Stomach smooth muscle (tissue), 2 donors: ENCODE measurements at regions not wholly inside any gene's neighbourhood (a gene's known extent, or its start where the extent isn't known, plus 50 kb on each side); places are given as distances from the start of the nearest gene placed in this dataset.

ENCODE experiments used
- H3K27ac ChIP-seq: one replicate; pipeline ENCODE4 v1.7.0; 2013; ENCODE audit warnings: mild to moderate bottlenecking, low read length, inconsistent platforms
- H3K27me3 ChIP-seq, 2 donors: one replicate each; pipeline ENCODE4 v1.7.0; 2013; ENCODE audit warnings: low read length in 2 of 2; ENCODE audit not compliant: insufficient read depth in 2 of 2, control insufficient read depth in 1 of 2
- H3K36me3 ChIP-seq, 2 donors: one replicate each; pipeline ENCODE4 v1.7.0; 2013; ENCODE audit warnings: low read length in 2 of 2; ENCODE audit not compliant: control insufficient read depth in 2 of 2, insufficient read depth in 2 of 2
- H3K4me1 ChIP-seq: one replicate; pipeline ENCODE4 v1.7.0; 2013; ENCODE audit warnings: low read length; ENCODE audit not compliant: control insufficient read depth, insufficient read depth
- H3K4me3 ChIP-seq, 2 donors: one replicate each; pipeline ENCODE4 v1.7.0; 2013; ENCODE audit warnings: low read length in 2 of 2
- H3K9ac ChIP-seq, 2 donors: one replicate each; pipeline ENCODE4 v1.7.0; 2013; ENCODE audit warnings: low read length in 2 of 2, mild to moderate bottlenecking in 1 of 2
- H3K9me3 ChIP-seq, 2 donors: one replicate each; pipeline ENCODE4 v1.7.0; 2013; ENCODE audit warnings: low read length in 2 of 2; ENCODE audit not compliant: control insufficient read depth in 2 of 2
- donor health status: healthy.
- donor health status: Pancreatic carcinoma.

- no peak overlapping the region for H3K9ac ChIP-seq
- no peaks in the 10 kb centered on the region for H3K36me3 ChIP-seq
- no peaks in the 10 kb centered on the region for H3K4me1 ChIP-seq
- H3K27ac ChIP-seq, result no peak overlapping the region
- no peaks in the 10 kb centered on the region for H3K9me3 ChIP-seq
- no peaks in the 10 kb centered on the region for H3K27me3 ChIP-seq
- no peak overlapping the region for H3K4me3 ChIP-seq
Observed at GRCh38 chr1:193321242-193321840, 134.9 kb upstream of the B3GALT2 start.

DNA sequence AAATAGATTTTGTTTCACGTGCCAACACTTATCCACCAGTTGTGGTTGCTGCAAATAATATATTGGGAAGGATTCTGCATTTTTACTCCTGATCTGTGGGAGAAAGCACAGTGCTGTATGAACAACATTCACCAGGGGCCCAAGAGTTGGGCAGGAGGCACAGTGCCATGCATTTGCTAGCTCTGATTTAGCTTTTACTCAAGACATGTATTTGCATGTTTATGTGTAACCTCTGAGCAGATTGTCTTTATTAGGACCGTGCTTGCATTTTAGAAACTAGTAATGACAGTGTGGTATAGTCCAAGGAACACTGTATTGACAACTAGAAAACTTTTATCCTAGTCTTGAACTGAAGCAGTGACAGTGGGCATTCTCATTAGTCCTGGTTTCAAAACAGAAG, 133.9 kb upstream of the B3GALT2 start:
- Histone ChIP-seq H3K27ac (no peak overlapping the region), H3K9ac (no peak overlapping the region), H3K27me3 (no peaks in the 10 kb centered on the region), H3K9me3 (no peaks in the 10 kb centered on the region), H3K36me3 (no peaks in the 10 kb centered on the region), H3K4me3 (no peak overlapping the region), H3K4me1 (no peaks in the 10 kb centered on the region)

GRCh38 chr1:193318347-193318746, 131.9 kb upstream of the B3GALT2 start:
- no peak overlapping the region for H3K4me3 ChIP-seq
- H3K27ac ChIP-seq, result no peak overlapping the region
- no peak overlapping the region for H3K9ac ChIP-seq
- H3K27me3 ChIP-seq, result no peaks in the 10 kb centered on the region
- H3K36me3 ChIP-seq, result no peaks in the 10 kb centered on the region
- no peaks in the 10 kb centered on the region for H3K4me1 ChIP-seq
- no peaks in the 10 kb centered on the region for H3K9me3 ChIP-seq

DNA sequence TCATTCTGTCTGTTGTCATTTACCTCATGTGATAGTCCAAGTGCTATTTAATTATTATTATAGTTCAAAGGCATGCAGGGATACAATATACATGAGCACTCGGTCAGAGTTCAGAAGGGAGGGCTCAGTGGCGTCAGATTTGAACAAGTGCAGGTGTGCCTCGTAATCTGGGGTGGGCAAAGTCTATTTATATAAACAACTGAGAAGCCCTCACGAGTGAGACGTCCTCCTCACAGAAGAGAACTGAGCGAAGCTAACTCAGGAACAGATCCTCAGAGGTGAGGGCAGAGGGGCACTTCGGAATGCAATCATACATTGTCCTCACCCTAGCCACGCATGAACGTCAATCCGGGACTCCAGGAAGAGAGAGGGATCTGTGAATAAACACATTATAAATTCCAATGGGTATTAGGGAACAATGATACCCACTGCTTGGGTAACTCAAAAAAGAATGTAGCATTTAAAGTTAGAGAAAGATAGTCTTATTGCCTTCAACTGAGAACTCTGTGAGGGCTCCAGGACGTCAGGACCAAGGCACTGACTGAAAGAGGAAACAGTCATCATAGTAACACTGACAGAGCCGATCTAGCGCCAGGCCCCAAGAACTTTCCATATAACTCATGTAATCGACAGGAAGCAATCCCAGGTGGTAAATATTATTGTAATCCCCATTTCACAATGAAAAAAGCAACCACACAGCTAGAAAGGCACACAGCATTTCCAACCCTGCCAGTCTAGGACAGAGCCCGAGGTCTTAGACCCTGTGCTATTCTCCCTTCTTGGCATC, 127.1 kb upstream of the B3GALT2 start:
- H3K36me3 ChIP-seq, result no peaks in the 10 kb centered on the region
- H3K4me3 ChIP-seq, result no peak overlapping the region
- H3K9me3 ChIP-seq, result no peaks in the 10 kb centered on the region
- no peak overlapping the region for H3K27ac ChIP-seq
- no peaks in the 10 kb centered on the region for H3K4me1 ChIP-seq
- H3K9ac ChIP-seq, result no peak overlapping the region
- no peaks in the 10 kb centered on the region for H3K27me3 ChIP-seq

GRCh38 chr1:193312432-193312831, 126.0 kb upstream of the B3GALT2 start:
- Histone ChIP-seq H3K9me3 (no peaks in the 10 kb centered on the region), H3K27ac (no peak overlapping the region), H3K4me3 (no peak overlapping the region), H3K27me3 (no peaks in the 10 kb centered on the region), H3K9ac (no peak overlapping the region), H3K4me1 (no peaks in the 10 kb centered on the region), H3K36me3 (no peaks in the 10 kb centered on the region)

DNA sequence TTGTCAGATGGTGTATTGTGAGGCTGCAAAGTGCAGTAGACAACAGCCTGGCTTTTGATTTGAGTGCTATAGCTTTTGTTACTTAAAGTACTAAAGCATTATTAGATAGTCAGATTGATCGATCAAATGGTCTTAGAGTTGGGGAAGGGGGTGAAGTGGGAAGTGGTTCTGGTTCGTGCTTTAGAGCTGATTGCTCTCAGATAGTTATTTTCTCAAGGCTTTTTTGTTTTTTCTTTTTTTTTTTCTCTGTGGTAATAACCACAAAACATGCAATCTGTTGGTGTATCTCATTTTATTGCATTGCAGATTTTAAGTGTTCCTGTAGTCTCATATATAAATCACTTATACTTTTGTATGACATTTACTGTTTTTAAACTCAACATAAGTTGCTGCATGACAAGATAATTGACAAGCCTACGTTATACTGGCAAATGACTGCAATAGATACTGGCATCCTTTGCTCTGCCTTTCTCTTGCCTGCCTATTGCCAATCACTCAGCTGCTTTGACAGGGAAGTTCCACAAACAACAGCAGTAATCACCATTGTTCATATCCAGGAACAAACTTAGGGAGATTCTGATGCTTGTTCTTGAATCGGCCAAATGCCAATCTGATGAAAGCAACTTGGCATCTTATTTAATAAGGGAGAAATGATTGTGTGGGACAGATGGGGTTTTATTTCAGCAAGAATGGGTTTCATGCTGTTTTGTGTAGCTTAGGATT, 125.0 kb upstream of the B3GALT2 start:
- no peaks in the 10 kb centered on the region for H3K9me3 ChIP-seq
- no peak overlapping the region for H3K27ac ChIP-seq
- no peak overlapping the region for H3K4me3 ChIP-seq
- no peaks in the 10 kb centered on the region for H3K27me3 ChIP-seq
- H3K9ac ChIP-seq, result no peak overlapping the region
- no peaks in the 10 kb centered on the region for H3K36me3 ChIP-seq
- no peaks in the 10 kb centered on the region for H3K4me1 ChIP-seq

DNA sequence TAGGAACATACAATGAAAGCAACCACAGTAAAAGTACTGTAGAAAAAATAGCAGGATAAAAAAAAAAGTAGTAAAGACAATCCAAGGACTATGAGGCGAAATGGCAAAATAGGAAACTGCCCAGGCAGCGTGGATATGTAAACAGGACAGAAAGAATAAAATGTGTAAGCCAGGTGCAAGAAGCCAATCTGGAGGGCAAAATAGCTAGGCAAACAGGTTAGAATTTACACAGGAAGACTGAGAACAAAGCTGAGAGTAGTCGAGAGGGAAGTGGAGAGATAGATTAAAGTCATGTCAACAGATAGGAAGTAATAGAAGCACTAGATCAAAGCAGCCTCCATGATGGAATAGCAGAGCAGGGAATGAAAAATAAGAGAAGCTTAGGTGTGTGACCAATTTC, 124.2 kb upstream of the B3GALT2 start:
- Histone ChIP-seq H3K27me3 (no peaks in the 10 kb centered on the region), H3K4me3 (no peak overlapping the region), H3K36me3 (no peaks in the 10 kb centered on the region), H3K9ac (no peak overlapping the region), H3K27ac (no peak overlapping the region), H3K9me3 (no peaks in the 10 kb centered on the region), H3K4me1 (no peaks in the 10 kb centered on the region)

DNA sequence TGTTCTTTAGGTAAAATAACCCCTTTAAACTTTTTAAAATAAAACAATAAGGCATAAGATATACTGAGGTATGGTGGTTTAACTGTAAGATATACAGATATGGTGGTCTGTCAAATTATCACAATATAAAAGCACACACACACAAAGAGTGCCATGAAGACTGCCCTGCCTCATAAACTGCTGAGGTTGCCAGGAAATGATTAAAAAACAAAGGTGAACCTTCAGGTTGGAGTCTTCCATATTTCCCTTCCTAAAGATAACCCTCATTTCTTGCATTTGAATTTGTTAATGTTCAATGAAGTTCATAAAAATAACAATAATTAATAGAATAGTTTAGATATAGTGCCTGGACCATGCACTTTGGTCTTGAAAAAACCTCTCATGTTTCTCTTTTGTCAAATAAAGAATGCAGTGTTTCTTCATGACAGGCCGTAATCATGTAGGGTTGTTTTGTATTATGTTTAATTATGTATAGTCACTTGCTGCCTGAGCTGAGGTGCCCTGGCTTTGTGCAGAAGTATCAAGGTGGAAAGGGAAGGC, 123.6 kb upstream of the B3GALT2 start:
- H3K4me3 ChIP-seq, result no peak overlapping the region
- H3K36me3 ChIP-seq, result no peaks in the 10 kb centered on the region
- H3K4me1 ChIP-seq, result no peaks in the 10 kb centered on the region
- no peaks in the 10 kb centered on the region for H3K27me3 ChIP-seq
- no peak overlapping the region for H3K27ac ChIP-seq
- H3K9me3 ChIP-seq, result no peaks in the 10 kb centered on the region
- H3K9ac ChIP-seq, result no peak overlapping the region

- H3K9ac ChIP-seq, result no peak overlapping the region
- H3K9me3 ChIP-seq, result no peaks in the 10 kb centered on the region
- no peaks in the 10 kb centered on the region for H3K36me3 ChIP-seq
- H3K27ac ChIP-seq, result no peak overlapping the region
- no peaks in the 10 kb centered on the region for H3K27me3 ChIP-seq
- H3K4me3 ChIP-seq, result no peak overlapping the region
- no peaks in the 10 kb centered on the region for H3K4me1 ChIP-seq
Observed at GRCh38 chr1:193308438-193308837, 122.0 kb upstream of the B3GALT2 start.

DNA sequence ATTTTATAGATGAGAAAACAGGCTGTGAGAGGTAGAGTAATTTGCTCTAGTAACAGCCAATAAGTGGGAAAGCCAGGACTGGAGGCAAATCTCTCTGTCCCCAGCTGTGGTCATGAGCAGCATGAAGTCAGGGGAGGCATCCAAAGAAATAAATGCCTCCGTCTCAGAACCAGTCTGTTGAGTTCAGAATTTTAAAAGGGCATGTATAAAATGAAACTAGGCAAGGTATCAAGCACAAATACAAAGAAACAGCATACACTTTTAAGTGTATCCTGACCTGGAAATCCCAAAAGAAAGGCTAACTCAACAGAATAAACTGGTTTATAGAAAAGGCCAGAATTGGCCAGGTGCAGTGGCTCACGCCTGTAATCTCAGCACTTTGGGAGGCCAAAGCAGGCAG, 120.0 kb upstream of the B3GALT2 start:
- H3K27me3 ChIP-seq, result no peaks in the 10 kb centered on the region
- H3K4me3 ChIP-seq, result no peak overlapping the region
- no peaks in the 10 kb centered on the region for H3K36me3 ChIP-seq
- no peak overlapping the region for H3K9ac ChIP-seq
- H3K27ac ChIP-seq, result no peak overlapping the region
- H3K4me1 ChIP-seq, result no peaks in the 10 kb centered on the region
- H3K9me3 ChIP-seq, result no peaks in the 10 kb centered on the region
